ENCODE measurements at regions not wholly inside any gene's neighbourhood (a gene's known extent, or its start where the extent isn't known, plus 50 kb on each side); places are given as distances from the start of the nearest gene placed in this dataset.

- TF ChIP-seq CTCF (IDR thresholded peaks at IDR 0.05; ENCODE audit: low read depth, low read length, poor library complexity, severe bottlenecking) = no peak
- no peak for TF ChIP-seq EZH2phosphoT487 (IDR thresholded peaks at IDR 0.05; ENCODE audit: borderline replicate concordance, low read length)
Observed at GRCh38 chr9:32248189-32248712, 136.2 kb upstream of the ACO1 start.

Measured in DOHH2 (cell line).